ENCODE measurements at regions not wholly inside any gene's neighbourhood (a gene's known extent, or its start where the extent isn't known, plus 50 kb on each side); places are given as distances from the start of the nearest gene placed in this dataset.

GRCh38 chr2:203802342-203803052 lies 65.1 kb upstream of the CTLA4 start:
- peak; percentile 17 to 34 for DNase-seq
- H3K18ac ChIP-seq (ENCODE audit: low read length) = no peak overlapping the region
- no peak overlapping the region for H3K4me3 ChIP-seq (ENCODE audit: low read depth, low read length)
- no peaks in the 10 kb centered on the region for H3K36me3 ChIP-seq (ENCODE audit: control insufficient read depth in 1 of 2, insufficient read depth in 2 of 2, low read length in 2 of 2)
- H3K79me2 ChIP-seq (ENCODE audit: control insufficient read depth, insufficient read depth, low read length, poor library complexity) = no peaks in the 10 kb centered on the region
- no peak overlapping the region for H3K14ac ChIP-seq (ENCODE audit: low read length)
- H2BK12ac ChIP-seq (ENCODE audit: low read length) = no peak overlapping the region
- no peak overlapping the region for H3K4me2 ChIP-seq (ENCODE audit: low read length)
- no peaks in the 10 kb centered on the region for H3K4me1 ChIP-seq (ENCODE audit: control insufficient read depth in 1 of 2, insufficient read depth in 2 of 2, low read length in 2 of 2)
- no peak overlapping the region for H4K12ac ChIP-seq (ENCODE audit: low read depth, low read length)
- no peaks in the 10 kb centered on the region for H3K27me3 ChIP-seq (ENCODE audit: insufficient read depth, low read length)
- no peak overlapping the region for H4K91ac ChIP-seq (ENCODE audit: low read depth, low read length)
- H3K27ac ChIP-seq (ENCODE audit: low read depth, low read length) = no peak overlapping the region
- WGBS (ENCODE audit: extremely low coverage, insufficient coverage, insufficient read length) = no CpG with 5 or more reads among the region's 7 CpGs
- H2AK5ac ChIP-seq (ENCODE audit: low read length) = no peak overlapping the region
- H4K8ac ChIP-seq (ENCODE audit: low read depth, low read length) = no peak overlapping the region
- no peaks in the 10 kb centered on the region for H3K79me1 ChIP-seq (ENCODE audit: low read length)
- H3K9ac ChIP-seq (ENCODE audit: low read length) = no peak overlapping the region
- no peak overlapping the region for H3K23ac ChIP-seq (ENCODE audit: low read length)
- H2BK5ac ChIP-seq (ENCODE audit: low read depth, low read length, poor library complexity) = no peak overlapping the region
- no peaks in the 10 kb centered on the region for H3K9me3 ChIP-seq (ENCODE audit: insufficient read depth, low read depth, low read length)
- no peak overlapping the region for H3K4ac ChIP-seq (ENCODE audit: low read depth, low read length)
- H2BK120ac ChIP-seq (ENCODE audit: insufficient read depth, low read length, poor library complexity) = no peak overlapping the region
- H2AFZ ChIP-seq (ENCODE audit: insufficient read depth, low read length, poor library complexity) = no peak overlapping the region

GRCh38 chr2:203803053-203803429 lies 64.5 kb upstream of the CTLA4 start:
- DNase-seq = no peak

GRCh38 chr2:203804070-203804469 lies 63.5 kb upstream of the CTLA4 start:
- Histone ChIP-seq H3K79me2 (ENCODE audit: control insufficient read depth, insufficient read depth, low read length, poor library complexity) (no peaks in the 10 kb centered on the region), H2AK5ac (ENCODE audit: low read length) (no peak overlapping the region), H2BK5ac (ENCODE audit: low read depth, low read length, poor library complexity) (no peak overlapping the region), H4K8ac (ENCODE audit: low read depth, low read length) (no peak overlapping the region), H2BK12ac (ENCODE audit: low read length) (no peak overlapping the region), H3K4me1 (ENCODE audit: control insufficient read depth in 1 of 2, insufficient read depth in 2 of 2, low read length in 2 of 2) (no peaks in the 10 kb centered on the region), H3K27ac (ENCODE audit: low read depth, low read length) (no peak overlapping the region), H3K9me3 (ENCODE audit: insufficient read depth, low read depth, low read length) (no peaks in the 10 kb centered on the region), H3K4ac (ENCODE audit: low read depth, low read length) (no peak overlapping the region), H4K12ac (ENCODE audit: low read depth, low read length) (no peak overlapping the region), H3K23ac (ENCODE audit: low read length) (no peak overlapping the region), H3K4me2 (ENCODE audit: low read length) (no peak overlapping the region), H3K4me3 (ENCODE audit: low read depth, low read length) (no peak overlapping the region), H3K14ac (ENCODE audit: low read length) (no peak overlapping the region), H4K91ac (ENCODE audit: low read depth, low read length) (no peak overlapping the region), H3K36me3 (ENCODE audit: control insufficient read depth in 1 of 2, insufficient read depth in 2 of 2, low read length in 2 of 2) (no peaks in the 10 kb centered on the region), H3K9ac (ENCODE audit: low read length) (no peak overlapping the region), H3K27me3 (ENCODE audit: insufficient read depth, low read length) (no peaks in the 10 kb centered on the region), H3K79me1 (ENCODE audit: low read length) (no peaks in the 10 kb centered on the region), H2BK120ac (ENCODE audit: insufficient read depth, low read length, poor library complexity) (no peak overlapping the region), H2AFZ (ENCODE audit: insufficient read depth, low read length, poor library complexity) (no peak overlapping the region), H3K18ac (ENCODE audit: low read length) (no peak overlapping the region)
- peak; percentile 27 to 62 for DNase-seq
- no CpG with 5 or more reads among the region's 4 CpGs for WGBS (ENCODE audit: extremely low coverage, insufficient coverage, insufficient read length)

More at GRCh38 chr2:203803053-203803429, 64.5 kb upstream of the CTLA4 start:
- H2BK120ac ChIP-seq (ENCODE audit: insufficient read depth, low read length, poor library complexity) = no peak overlapping the region
- H3K9ac ChIP-seq (ENCODE audit: low read length) = no peak overlapping the region
- no peak overlapping the region for H3K18ac ChIP-seq (ENCODE audit: low read length)
- no peak overlapping the region for H3K4me3 ChIP-seq (ENCODE audit: low read depth, low read length)
- no peak overlapping the region for H3K4me2 ChIP-seq (ENCODE audit: low read length)
- H2AK5ac ChIP-seq (ENCODE audit: low read length) = no peak overlapping the region
- H3K4me1 ChIP-seq (ENCODE audit: control insufficient read depth in 1 of 2, insufficient read depth in 2 of 2, low read length in 2 of 2) = no peaks in the 10 kb centered on the region
- H3K79me1 ChIP-seq (ENCODE audit: low read length) = no peaks in the 10 kb centered on the region
- no peak overlapping the region for H2BK5ac ChIP-seq (ENCODE audit: low read depth, low read length, poor library complexity)
- no peaks in the 10 kb centered on the region for H3K9me3 ChIP-seq (ENCODE audit: insufficient read depth, low read depth, low read length)
- H3K36me3 ChIP-seq (ENCODE audit: control insufficient read depth in 1 of 2, insufficient read depth in 2 of 2, low read length in 2 of 2) = no peaks in the 10 kb centered on the region
- no peak overlapping the region for H2AFZ ChIP-seq (ENCODE audit: insufficient read depth, low read length, poor library complexity)
- H4K91ac ChIP-seq (ENCODE audit: low read depth, low read length) = no peak overlapping the region
- no peak overlapping the region for H3K14ac ChIP-seq (ENCODE audit: low read length)
- no peak overlapping the region for H4K12ac ChIP-seq (ENCODE audit: low read depth, low read length)
- no peak overlapping the region for H3K4ac ChIP-seq (ENCODE audit: low read depth, low read length)
- H3K27ac ChIP-seq (ENCODE audit: low read depth, low read length) = no peak overlapping the region
- no peak overlapping the region for H4K8ac ChIP-seq (ENCODE audit: low read depth, low read length)
- no CpG with 5 or more reads among the region's 1 CpG for WGBS (ENCODE audit: extremely low coverage, insufficient coverage, insufficient read length)
- no peak overlapping the region for H2BK12ac ChIP-seq (ENCODE audit: low read length)
- H3K79me2 ChIP-seq (ENCODE audit: control insufficient read depth, insufficient read depth, low read length, poor library complexity) = no peaks in the 10 kb centered on the region
- H3K27me3 ChIP-seq (ENCODE audit: insufficient read depth, low read length) = no peaks in the 10 kb centered on the region
- no peak overlapping the region for H3K23ac ChIP-seq (ENCODE audit: low read length)

- Histone ChIP-seq H3K14ac (ENCODE audit: low read length) (no peak overlapping the region), H2BK120ac (ENCODE audit: insufficient read depth, low read length, poor library complexity) (no peak overlapping the region), H3K79me1 (ENCODE audit: low read length) (no peaks in the 10 kb centered on the region), H3K27ac (ENCODE audit: low read depth, low read length) (no peak overlapping the region), H3K4me1 (ENCODE audit: control insufficient read depth in 1 of 2, insufficient read depth in 2 of 2, low read length in 2 of 2) (no peaks in the 10 kb centered on the region), H4K8ac (ENCODE audit: low read depth, low read length) (no peak overlapping the region), H3K79me2 (ENCODE audit: control insufficient read depth, insufficient read depth, low read length, poor library complexity) (no peaks in the 10 kb centered on the region), H2BK5ac (ENCODE audit: low read depth, low read length, poor library complexity) (no peak overlapping the region), H2AFZ (ENCODE audit: insufficient read depth, low read length, poor library complexity) (no peak overlapping the region), H4K91ac (ENCODE audit: low read depth, low read length) (no peak overlapping the region), H3K4me3 (ENCODE audit: low read depth, low read length) (no peak overlapping the region), H3K9ac (ENCODE audit: low read length) (no peak overlapping the region), H4K12ac (ENCODE audit: low read depth, low read length) (no peak overlapping the region), H2BK12ac (ENCODE audit: low read length) (no peak overlapping the region), H3K9me3 (ENCODE audit: insufficient read depth, low read depth, low read length) (no peaks in the 10 kb centered on the region), H3K23ac (ENCODE audit: low read length) (no peak overlapping the region), H3K27me3 (ENCODE audit: insufficient read depth, low read length) (no peaks in the 10 kb centered on the region), H3K4me2 (ENCODE audit: low read length) (no peak overlapping the region), H2AK5ac (ENCODE audit: low read length) (no peak overlapping the region), H3K36me3 (ENCODE audit: control insufficient read depth in 1 of 2, insufficient read depth in 2 of 2, low read length in 2 of 2) (no peaks in the 10 kb centered on the region), H3K18ac (ENCODE audit: low read length) (no peak overlapping the region), H3K4ac (ENCODE audit: low read depth, low read length) (no peak overlapping the region)
- no peak for DNase-seq
- no CpG with 5 or more reads among the region's 4 CpGs for whole genome bisulfite sequencing (ENCODE audit: extremely low coverage, insufficient coverage, insufficient read length)
Observed at GRCh38 chr2:203804764-203805485, 62.6 kb upstream of the CTLA4 start.

Data from trophoblast cell (in vitro differentiated cells and primary cell).